ENCODE measurements at regions not wholly inside any gene's neighbourhood (a gene's known extent, or its start where the extent isn't known, plus 50 kb on each side); places are given as distances from the start of the nearest gene placed in this dataset.

DNA sequence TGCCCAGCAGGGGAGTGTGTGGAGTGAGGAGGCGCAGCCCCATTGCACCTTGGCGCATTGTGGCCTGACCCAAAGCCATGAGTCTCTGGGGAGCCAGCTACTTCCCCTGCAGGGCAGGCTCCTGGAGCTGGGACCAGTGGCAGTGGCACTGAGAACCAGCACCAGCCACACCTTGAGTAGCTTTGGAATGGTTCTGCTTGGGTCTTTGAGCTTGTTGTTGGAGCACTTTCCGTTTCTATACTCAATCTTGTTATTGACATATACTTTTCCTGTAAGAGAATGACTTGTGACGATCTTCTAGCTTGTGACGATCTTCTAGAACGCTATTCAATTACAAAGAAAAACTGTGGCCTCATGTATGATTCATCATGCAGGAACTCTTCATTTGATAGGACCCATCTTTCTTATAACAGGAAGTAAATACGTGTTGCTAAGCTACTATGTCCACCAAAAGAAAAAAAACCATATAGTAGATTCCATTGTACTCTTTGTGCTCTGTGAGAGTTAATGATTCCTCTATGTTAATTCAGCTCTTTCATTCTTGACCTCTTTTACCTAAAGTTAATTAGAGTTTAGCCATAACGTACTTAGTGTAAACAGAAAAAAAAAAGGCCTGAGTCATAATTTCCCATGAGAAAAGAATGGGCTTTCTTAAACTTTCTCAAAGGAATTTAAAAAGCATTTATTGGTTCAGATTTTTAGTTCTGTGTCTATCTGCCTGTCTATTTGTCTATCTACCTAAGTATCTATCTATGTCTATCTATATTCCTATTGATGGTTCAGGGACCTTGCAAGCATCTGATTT is 113.1 kb downstream of the GATA6 start (continued):
- TF ChIP-seq, protein P1, sequence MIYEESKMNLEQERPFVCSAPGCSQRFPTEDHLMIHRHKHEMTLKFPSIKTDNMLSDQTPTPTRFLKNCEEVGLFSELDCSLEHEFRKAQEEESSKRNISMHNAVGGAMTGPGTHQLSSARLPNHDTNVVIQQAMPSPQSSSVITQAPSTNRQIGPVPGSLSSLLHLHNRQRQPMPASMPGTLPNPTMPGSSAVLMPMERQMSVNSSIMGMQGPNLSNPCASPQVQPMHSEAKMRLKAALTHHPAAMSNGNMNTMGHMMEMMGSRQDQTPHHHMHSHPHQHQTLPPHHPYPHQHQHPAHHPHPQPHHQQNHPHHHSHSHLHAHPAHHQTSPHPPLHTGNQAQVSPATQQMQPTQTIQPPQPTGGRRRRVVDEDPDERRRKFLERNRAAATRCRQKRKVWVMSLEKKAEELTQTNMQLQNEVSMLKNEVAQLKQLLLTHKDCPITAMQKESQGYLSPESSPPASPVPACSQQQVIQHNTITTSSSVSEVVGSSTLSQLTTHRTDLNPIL (CRISPR knock-in tag; IDR thresholded peaks at IDR 0.05; ENCODE audit: low read depth) = no peak
- TF ChIP-seq SNAI2 (CRISPR knock-in tag; IDR thresholded peaks at IDR 0.05) = no peak

DNA sequence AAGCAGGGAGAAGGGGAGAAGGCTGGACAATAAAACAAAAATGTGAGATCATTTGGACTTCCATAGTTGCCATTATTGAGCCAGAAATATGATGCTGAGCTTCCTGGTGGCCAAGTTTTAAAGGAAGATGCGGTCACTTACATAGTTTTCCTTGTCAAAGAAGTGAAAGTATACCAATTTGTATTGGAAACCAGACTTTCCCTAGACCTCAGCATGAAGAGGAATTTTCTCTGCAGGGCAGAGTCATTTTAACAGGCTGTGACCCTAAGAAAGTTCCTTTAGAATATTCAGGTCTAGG is 111.0 kb downstream of the GATA6 start:
- TF ChIP-seq SNAI2 (CRISPR knock-in tag; IDR thresholded peaks at IDR 0.05) = no peak
- TF ChIP-seq GLIS3 (CRISPR knock-in tag; IDR thresholded peaks at IDR 0.05) = no peak
- TF ChIP-seq RARB (CRISPR knock-in tag; IDR thresholded peaks at IDR 0.05) = no peak
- no peak for TF ChIP-seq ZNF8 (CRISPR knock-in tag; IDR thresholded peaks at IDR 0.05)
- no peak for TF ChIP-seq BACH2 (CRISPR knock-in tag; IDR thresholded peaks at IDR 0.05; ENCODE audit: borderline replicate concordance)
- TF ChIP-seq TCF4 (CRISPR knock-in tag; IDR thresholded peaks at IDR 0.05; ENCODE audit: borderline replicate concordance) = no peak

DNA sequence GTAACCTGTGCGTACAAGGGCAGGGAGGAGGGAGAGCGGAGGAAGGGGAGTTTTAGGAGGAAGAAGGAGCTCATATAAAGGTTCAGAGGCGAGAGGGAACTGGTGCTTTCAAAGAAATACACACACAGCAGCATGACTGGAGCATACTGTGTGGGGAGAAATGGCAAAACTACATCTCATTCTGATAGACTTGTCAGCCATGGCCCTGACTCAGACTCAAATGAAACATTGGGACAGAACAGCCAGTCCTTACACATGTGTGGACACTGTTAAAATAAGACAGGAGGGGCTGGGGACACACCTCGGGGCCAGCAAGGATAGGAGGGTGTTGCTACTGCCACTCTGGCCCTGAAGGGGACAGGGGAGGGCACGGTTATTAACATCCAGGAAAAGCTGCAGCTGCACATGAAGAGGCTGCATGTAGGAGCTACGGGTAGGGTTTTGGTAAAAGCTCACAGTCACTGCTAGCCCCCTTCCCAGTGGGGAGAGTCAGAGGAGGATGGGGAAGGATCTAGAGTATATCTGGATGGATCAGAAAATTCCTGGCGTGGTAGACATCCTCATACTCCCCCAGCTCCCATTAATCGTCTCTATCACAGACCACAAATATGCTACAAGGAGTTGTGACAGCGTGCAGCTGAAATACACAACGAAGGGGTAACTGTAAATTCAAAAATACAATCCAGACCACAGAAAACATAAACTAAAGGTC is 110.5 kb downstream of the GATA6 start:
- no peak for ATAC-seq
- TF ChIP-seq ZNF70 (CRISPR knock-in tag; IDR thresholded peaks at IDR 0.05) (no peak), GLIS3 (CRISPR knock-in tag; IDR thresholded peaks at IDR 0.05) (no peak), TCF4 (CRISPR knock-in tag; IDR thresholded peaks at IDR 0.05; ENCODE audit: borderline replicate concordance) (no peak), RARB (CRISPR knock-in tag; IDR thresholded peaks at IDR 0.05) (no peak), BACH2 (CRISPR knock-in tag; IDR thresholded peaks at IDR 0.05; ENCODE audit: borderline replicate concordance) (no peak), ISL1 (CRISPR knock-in tag; IDR thresholded peaks at IDR 0.05) (no peak), ZC3H10 (CRISPR knock-in tag; IDR thresholded peaks at IDR 0.05) (no peak), ARNTL (CRISPR knock-in tag; IDR thresholded peaks at IDR 0.05; ENCODE audit: borderline replicate concordance, low read depth) (no peak), ZNF8 (CRISPR knock-in tag; IDR thresholded peaks at IDR 0.05) (no peak), SNAI2 (CRISPR knock-in tag; IDR thresholded peaks at IDR 0.05) (no peak), ZFP30 (CRISPR knock-in tag; IDR thresholded peaks at IDR 0.05) (no peak)
- TF ChIP-seq, protein P1 (CRISPR knock-in tag; IDR thresholded peaks at IDR 0.05; ENCODE audit: low read depth) = no peak
- TF ChIP-seq, protein P2, sequence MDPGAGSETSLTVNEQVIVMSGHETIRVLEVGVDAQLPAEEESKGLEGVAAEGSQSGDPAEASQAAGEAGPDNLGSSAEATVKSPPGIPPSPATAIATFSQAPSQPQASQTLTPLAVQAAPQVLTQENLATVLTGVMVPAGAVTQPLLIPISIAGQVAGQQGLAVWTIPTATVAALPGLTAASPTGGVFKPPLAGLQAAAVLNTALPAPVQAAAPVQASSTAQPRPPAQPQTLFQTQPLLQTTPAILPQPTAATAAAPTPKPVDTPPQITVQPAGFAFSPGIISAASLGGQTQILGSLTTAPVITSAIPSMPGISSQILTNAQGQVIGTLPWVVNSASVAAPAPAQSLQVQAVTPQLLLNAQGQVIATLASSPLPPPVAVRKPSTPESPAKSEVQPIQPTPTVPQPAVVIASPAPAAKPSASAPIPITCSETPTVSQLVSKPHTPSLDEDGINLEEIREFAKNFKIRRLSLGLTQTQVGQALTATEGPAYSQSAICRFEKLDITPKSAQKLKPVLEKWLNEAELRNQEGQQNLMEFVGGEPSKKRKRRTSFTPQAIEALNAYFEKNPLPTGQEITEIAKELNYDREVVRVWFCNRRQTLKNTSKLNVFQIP (CRISPR knock-in tag; IDR thresholded peaks at IDR 0.05; ENCODE audit: borderline replicate concordance, low read depth) = no peak
- TF ChIP-seq, protein P3, sequence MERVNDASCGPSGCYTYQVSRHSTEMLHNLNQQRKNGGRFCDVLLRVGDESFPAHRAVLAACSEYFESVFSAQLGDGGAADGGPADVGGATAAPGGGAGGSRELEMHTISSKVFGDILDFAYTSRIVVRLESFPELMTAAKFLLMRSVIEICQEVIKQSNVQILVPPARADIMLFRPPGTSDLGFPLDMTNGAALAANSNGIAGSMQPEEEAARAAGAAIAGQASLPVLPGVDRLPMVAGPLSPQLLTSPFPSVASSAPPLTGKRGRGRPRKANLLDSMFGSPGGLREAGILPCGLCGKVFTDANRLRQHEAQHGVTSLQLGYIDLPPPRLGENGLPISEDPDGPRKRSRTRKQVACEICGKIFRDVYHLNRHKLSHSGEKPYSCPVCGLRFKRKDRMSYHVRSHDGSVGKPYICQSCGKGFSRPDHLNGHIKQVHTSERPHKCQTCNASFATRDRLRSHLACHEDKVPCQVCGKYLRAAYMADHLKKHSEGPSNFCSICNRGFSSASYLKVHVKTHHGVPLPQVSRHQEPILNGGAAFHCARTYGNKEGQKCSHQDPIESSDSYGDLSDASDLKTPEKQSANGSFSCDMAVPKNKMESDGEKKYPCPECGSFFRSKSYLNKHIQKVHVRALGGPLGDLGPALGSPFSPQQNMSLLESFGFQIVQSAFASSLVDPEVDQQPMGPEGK (CRISPR knock-in tag; IDR thresholded peaks at IDR 0.05; ENCODE audit: borderline replicate concordance) = no peak
- TF ChIP-seq, protein P4, sequence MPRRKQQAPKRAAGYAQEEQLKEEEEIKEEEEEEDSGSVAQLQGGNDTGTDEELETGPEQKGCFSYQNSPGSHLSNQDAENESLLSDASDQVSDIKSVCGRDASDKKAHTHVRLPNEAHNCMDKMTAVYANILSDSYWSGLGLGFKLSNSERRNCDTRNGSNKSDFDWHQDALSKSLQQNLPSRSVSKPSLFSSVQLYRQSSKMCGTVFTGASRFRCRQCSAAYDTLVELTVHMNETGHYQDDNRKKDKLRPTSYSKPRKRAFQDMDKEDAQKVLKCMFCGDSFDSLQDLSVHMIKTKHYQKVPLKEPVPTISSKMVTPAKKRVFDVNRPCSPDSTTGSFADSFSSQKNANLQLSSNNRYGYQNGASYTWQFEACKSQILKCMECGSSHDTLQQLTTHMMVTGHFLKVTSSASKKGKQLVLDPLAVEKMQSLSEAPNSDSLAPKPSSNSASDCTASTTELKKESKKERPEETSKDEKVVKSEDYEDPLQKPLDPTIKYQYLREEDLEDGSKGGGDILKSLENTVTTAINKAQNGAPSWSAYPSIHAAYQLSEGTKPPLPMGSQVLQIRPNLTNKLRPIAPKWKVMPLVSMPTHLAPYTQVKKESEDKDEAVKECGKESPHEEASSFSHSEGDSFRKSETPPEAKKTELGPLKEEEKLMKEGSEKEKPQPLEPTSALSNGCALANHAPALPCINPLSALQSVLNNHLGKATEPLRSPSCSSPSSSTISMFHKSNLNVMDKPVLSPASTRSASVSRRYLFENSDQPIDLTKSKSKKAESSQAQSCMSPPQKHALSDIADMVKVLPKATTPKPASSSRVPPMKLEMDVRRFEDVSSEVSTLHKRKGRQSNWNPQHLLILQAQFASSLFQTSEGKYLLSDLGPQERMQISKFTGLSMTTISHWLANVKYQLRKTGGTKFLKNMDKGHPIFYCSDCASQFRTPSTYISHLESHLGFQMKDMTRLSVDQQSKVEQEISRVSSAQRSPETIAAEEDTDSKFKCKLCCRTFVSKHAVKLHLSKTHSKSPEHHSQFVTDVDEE (CRISPR knock-in tag; IDR thresholded peaks at IDR 0.05) = no peak

More for the DNA sequence above, 111.0 kb downstream of the GATA6 start:
- ATAC-seq = no peak

DNA sequence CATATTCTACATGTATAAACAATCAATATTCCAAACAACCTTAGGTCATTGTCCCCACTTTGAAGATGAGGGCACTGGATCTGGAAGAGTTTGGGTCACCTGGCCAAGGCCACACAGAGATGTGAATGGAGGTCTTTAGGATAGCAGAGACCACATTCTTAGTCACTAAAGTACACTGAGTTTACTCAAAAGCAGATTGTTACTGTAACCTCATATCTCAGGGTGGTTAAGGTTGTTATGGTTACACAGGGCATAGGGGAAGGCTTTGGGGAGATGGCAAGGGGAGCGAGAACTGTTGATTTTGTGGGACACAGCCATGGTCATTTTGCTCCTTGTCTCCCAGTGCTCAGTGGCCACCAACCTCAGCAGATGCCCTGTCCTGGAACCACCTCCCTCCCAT is 109.4 kb downstream of the GATA6 start:
- TF ChIP-seq ZNF8 (CRISPR knock-in tag; IDR thresholded peaks at IDR 0.05) (no peak), BACH2 (CRISPR knock-in tag; IDR thresholded peaks at IDR 0.05; ENCODE audit: borderline replicate concordance) (no peak), ZC3H10 (CRISPR knock-in tag; IDR thresholded peaks at IDR 0.05) (no peak), ARNTL (CRISPR knock-in tag; IDR thresholded peaks at IDR 0.05; ENCODE audit: borderline replicate concordance, low read depth) (no peak), ESRRG (CRISPR knock-in tag; IDR thresholded peaks at IDR 0.05) (no peak), PPARA (CRISPR knock-in tag; IDR thresholded peaks at IDR 0.05; ENCODE audit: borderline replicate concordance) (no peak), ISL1 (CRISPR knock-in tag; IDR thresholded peaks at IDR 0.05) (no peak)
- TF ChIP-seq, protein P5, sequence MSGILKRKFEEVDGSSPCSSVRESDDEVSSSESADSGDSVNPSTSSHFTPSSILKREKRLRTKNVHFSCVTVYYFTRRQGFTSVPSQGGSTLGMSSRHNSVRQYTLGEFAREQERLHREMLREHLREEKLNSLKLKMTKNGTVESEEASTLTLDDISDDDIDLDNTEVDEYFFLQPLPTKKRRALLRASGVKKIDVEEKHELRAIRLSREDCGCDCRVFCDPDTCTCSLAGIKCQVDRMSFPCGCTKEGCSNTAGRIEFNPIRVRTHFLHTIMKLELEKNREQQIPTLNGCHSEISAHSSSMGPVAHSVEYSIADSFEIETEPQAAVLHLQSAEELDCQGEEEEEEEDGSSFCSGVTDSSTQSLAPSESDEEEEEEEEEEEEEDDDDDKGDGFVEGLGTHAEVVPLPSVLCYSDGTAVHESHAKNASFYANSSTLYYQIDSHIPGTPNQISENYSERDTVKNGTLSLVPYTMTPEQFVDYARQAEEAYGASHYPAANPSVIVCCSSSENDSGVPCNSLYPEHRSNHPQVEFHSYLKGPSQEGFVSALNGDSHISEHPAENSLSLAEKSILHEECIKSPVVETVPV (CRISPR knock-in tag; IDR thresholded peaks at IDR 0.05) = no peak
- TF ChIP-seq, protein P3 (CRISPR knock-in tag; IDR thresholded peaks at IDR 0.05; ENCODE audit: borderline replicate concordance) = no peak
- TF ChIP-seq, protein P1 (CRISPR knock-in tag; IDR thresholded peaks at IDR 0.05; ENCODE audit: low read depth) = no peak
- no peak for ATAC-seq
